ENCODE measurements at regions not wholly inside any gene's neighbourhood (a gene's known extent, or its start where the extent isn't known, plus 50 kb on each side); places are given as distances from the start of the nearest gene placed in this dataset.
"Not testable (repeated sequence)": the region's sequence is repeated elsewhere in the genome, so short reads cannot be mapped to it uniquely, and the experiment has no call there.

DNA sequence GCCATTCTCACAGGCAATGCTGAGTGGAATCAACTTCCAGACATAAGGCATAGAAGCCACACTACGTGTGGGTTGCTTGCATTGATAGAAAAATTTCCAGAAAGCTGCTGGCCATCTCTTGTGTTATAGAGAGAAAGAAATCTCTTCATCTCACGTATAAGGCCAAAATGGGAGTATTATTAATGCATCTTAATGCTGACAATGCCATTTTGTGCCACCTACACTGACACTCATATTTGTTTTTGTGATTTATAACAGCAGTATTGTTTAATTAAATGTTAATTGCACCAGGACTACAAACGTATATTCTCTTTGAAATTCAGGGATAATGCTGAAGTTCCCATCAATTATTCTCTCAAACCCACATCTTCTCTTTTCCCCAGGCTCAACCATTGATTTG, 56.1 kb upstream of the TMEM132D start:
- no peak for DNase-seq

DNA sequence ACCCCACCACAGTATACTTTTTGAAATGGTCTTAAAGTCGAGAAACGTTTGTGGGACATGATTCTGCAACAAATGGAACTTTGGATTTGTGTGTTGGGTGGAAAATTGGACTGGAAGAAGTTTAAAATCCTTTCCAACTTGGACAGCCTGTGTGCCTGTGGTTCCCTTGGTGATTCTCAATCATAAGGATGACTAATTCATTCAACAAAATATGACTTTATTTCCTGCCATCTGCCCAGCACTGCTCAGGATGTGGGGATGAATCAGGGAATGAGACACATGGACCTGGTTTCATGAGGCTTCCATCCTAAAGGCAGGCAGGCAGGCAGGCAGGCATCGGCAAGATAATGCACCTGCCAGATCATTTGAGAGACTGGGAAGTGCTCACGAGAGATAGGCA, 57.3 kb upstream of the TMEM132D start:
- DNase-seq, result no peak

- no peak for DNase-seq
Measured at GRCh38 chr12:129961856-129962255, 58.0 kb upstream of the TMEM132D start.

DNA sequence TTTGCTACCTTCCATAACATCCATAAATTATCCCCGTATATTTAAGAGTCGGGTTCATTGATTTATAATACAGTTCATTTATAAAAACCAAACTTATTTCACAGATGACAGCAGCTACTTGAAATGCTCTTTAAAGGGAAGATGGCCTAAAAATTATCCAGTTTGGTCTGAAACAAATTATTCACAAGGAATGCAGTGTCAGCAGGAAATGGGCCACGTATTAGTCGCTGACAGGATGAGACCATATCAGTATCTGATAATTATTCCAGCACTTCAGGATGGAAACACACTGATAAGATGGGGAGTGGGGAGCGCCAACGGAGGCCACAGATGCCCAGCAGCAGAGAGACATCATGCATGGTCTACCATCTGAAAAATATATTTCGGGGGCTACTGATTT, 60.5 kb upstream of the TMEM132D start:
- DNase-seq, result no peak

DNA sequence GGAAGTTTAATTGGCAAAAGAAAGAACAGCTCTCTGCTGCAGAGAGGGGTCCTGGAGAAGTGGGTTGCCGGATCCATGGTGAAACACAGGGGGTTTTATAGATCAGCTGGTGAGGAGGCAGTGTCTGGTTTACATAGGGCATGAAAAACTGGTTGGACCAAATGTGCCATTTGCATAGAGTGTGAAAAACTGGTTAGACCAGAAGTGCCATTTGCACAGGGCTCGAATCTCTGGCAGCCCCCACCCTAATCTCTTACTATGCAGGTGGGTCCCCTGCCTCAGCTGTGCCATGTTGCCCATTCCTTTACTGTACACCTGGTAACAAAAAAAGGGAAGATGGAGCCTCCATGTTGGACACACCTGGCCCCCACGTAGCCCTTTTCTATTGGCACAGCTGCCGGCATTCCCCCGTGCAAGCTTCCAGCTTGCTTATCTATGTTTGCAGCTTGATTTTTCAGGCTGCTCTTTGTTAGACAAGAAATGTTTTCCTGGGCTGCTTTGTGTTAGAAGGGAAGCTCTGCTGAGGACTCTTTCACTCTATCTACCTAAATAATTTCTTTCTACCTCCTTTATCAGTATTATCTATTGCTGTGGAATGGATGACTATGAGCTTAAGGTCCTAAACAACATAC, 61.1 kb upstream of the TMEM132D start:
- no peak for DNase-seq

- DNase-seq, result no peak
Measured at GRCh38 chr12:129966146-129966995, 62.5 kb upstream of the TMEM132D start.

DNA sequence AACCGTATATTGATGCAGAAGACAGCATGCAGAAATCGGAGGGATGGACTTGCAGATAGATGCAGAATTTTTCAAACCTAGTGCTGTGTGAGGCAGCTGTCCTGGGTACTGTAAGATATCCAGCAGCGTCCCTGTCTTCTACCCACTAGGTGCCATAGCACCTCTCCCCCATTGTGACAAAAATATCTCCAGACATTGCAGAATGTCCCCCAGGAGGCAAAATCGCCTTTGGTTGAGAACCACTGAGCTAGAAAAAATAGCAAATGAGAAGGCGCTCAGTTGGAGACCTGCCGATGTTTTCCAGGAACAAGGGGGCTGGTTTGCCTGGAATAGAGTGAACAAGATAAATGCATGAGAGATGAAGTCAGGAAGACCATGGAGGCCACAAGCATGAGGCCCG, 67.9 kb upstream of the TMEM132D start:
- no peak for DNase-seq

DNA sequence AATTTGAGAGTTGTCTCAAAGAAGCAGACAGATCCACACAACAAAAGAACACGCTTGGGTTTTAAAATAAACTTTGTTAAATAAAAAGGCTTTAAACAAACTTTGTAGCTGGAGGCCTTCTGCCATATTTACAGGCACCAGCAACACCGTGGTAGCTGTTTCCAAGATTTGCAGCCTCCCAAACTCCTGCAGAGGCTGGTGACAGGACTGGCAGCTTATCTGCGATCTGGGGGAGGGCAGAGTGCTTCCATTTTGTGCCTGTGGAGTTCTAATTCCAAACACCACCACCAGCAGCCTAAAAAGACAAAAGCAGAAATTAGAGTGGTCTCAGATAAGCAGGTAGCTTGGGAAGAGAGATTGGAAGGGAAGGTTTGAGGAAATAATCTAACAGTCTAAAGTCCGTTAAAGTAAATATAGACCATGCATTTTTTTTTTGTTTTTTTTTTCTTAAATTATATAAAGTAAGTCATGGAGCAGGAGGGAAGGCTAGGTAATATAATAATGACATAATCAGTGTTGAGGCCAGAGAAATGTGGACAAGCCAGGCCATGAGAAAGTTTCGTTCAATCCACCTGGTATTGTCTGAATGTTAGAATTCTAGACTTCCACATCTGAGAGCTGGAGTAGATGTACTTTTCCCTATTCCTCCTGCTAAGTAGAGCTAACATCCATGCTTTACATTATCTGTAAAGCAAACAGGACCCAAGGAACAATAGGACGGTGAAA, 69.6 kb upstream of the TMEM132D start:
- DNase-seq, result no peak

DNA sequence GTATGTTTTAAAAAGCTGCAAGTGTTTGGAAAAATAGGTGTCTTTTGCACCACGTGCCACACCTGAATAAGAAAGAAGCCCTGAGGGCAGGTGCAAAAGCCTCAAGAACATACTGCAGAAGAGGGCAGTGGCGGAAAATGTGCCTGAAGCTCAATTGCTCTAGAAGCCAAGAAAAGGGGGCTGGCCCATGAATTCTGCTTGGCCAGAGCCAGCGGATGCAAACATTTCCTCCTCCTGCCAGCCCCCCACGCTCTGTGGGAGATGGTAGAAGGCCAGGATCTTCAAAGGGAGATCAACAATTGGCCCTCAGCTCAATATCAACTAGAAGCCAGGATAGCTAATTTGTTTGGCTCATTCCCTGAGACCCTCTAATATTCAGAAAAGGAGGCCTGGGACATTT, 80.3 kb upstream of the TMEM132D start:
- DNase-seq, result no peak

GRCh38 chr12:129987841-129988240, 84.0 kb upstream of the TMEM132D start:
- no peak for DNase-seq

GRCh38 chr12:129994634-129995033, 90.8 kb upstream of the TMEM132D start:
- DNase-seq, result no peak

GRCh38 chr12:129997239-129997638, 93.4 kb upstream of the TMEM132D start:
- no peak for DNase-seq

- DNase-seq, result not testable (repeated sequence)
Measured at GRCh38 chr12:130004310-130004877, 100.6 kb upstream of the TMEM132D start.

- no peak for DNase-seq
Measured at GRCh38 chr12:130007771-130008170, 103.9 kb upstream of the TMEM132D start.

GRCh38 chr12:130008241-130008640, 104.4 kb upstream of the TMEM132D start:
- DNase-seq, result no peak

- DNase-seq, result no peak
Measured at GRCh38 chr12:130009961-130010360, 106.1 kb upstream of the TMEM132D start.

GRCh38 chr12:130011611-130012385, 108.0 kb upstream of the TMEM132D start:
- no peak for DNase-seq

GRCh38 chr12:130013771-130014484, 110.1 kb upstream of the TMEM132D start:
- DNase-seq, result peak; percentile 73

GRCh38 chr12:130014485-130014807, 110.6 kb upstream of the TMEM132D start:
- no peak for DNase-seq

- no peak for DNase-seq
Measured at GRCh38 chr12:130016194-130016593, 112.4 kb upstream of the TMEM132D start.

- no peak for DNase-seq
Measured at GRCh38 chr12:130016986-130017385, 113.2 kb upstream of the TMEM132D start.

Data from activated CD8-positive, alpha-beta memory T cell treated with anti-CD3 and anti-CD28 coated beads, Interleukin-2, amount 50 U/mL, for 48 hours (primary cell).